Fibroblast of mammary gland (primary cell): ENCODE measurements at regions not wholly inside any gene's neighbourhood (a gene's known extent, or its start where the extent isn't known, plus 50 kb on each side); places are given as distances from the start of the nearest gene placed in this dataset.

Source experiments
- DNase-seq: peaks from one replicate; pipeline ENCODE4 v3.0.0-alpha.2; 2010; ENCODE audit warnings: low read depth
- H3K4me3 ChIP-seq: 2 replicates; pipeline ENCODE4 v1.5.1; 2011; ENCODE audit warnings: low read depth, mild to moderate bottlenecking, low read length, moderate library complexity; ENCODE audit not compliant: control insufficient read depth
- CTCF ChIP-seq: conservative IDR thresholded peaks from 2 replicates; pipeline ENCODE4 v1.5.1; 2011; ENCODE audit warnings: low read depth, low read length, inconsistent platforms; ENCODE audit not compliant: control insufficient read depth, insufficient read depth

GRCh38 chr12:38384816-38385378 lies 68.3 kb downstream of the ALG10B start:
- no peak for TF ChIP-seq CTCF
- H3K4me3 ChIP-seq: no peak overlapping the region
- DNase-seq: no peak

- DNase-seq: no peak
- TF ChIP-seq CTCF: no peak
Measured at GRCh38 chr12:38385486-38385885, 68.9 kb downstream of the ALG10B start.

GRCh38 chr12:38386205-38386985 lies 69.8 kb downstream of the ALG10B start:
- no peak for TF ChIP-seq CTCF
- no peak overlapping the region for H3K4me3 ChIP-seq
- no peak for DNase-seq

More at GRCh38 chr12:38385486-38385885, 68.9 kb downstream of the ALG10B start:
- H3K4me3 ChIP-seq: no peak overlapping the region

GRCh38 chr12:38389614-38390013 lies 73.0 kb downstream of the ALG10B start:
- H3K4me3 ChIP-seq: no peak overlapping the region
- no peak for DNase-seq
- TF ChIP-seq CTCF: no peak

GRCh38 chr12:38391007-38391406 lies 74.4 kb downstream of the ALG10B start:
- no peak overlapping the region for H3K4me3 ChIP-seq
- no peak for TF ChIP-seq CTCF
- no peak for DNase-seq

GRCh38 chr12:38392554-38393144 lies 76.1 kb downstream of the ALG10B start:
- no peak overlapping the region for H3K4me3 ChIP-seq
- DNase-seq: peak; percentile 33
- no peak for TF ChIP-seq CTCF
